Lower leg skin (tissue), 3 donors: ENCODE measurements at regions not wholly inside any gene's neighbourhood (a gene's known extent, or its start where the extent isn't known, plus 50 kb on each side); places are given as distances from the start of the nearest gene placed in this dataset.

Experiments used
- POLR2A ChIP-seq, 2 donors: fragments of 450-650 bp; IDR thresholded peaks; one replicate each; pipeline ENCODE4 v1.6.1; 2016 to 2017; ENCODE audit warnings: antibody characterized with exemption in 2 of 2, mild to moderate bottlenecking in 1 of 2, moderate library complexity in 1 of 2
- TF ChIP-seq, protein P1 (sequence below), 3 donors: fragments of 450-650 bp; IDR thresholded peaks; one replicate each; pipeline ENCODE4 v1.5.1; 2016; ENCODE audit warnings: antibody characterized with exemption in 3 of 3, mild to moderate bottlenecking in 3 of 3, moderate library complexity in 2 of 3

DNA sequence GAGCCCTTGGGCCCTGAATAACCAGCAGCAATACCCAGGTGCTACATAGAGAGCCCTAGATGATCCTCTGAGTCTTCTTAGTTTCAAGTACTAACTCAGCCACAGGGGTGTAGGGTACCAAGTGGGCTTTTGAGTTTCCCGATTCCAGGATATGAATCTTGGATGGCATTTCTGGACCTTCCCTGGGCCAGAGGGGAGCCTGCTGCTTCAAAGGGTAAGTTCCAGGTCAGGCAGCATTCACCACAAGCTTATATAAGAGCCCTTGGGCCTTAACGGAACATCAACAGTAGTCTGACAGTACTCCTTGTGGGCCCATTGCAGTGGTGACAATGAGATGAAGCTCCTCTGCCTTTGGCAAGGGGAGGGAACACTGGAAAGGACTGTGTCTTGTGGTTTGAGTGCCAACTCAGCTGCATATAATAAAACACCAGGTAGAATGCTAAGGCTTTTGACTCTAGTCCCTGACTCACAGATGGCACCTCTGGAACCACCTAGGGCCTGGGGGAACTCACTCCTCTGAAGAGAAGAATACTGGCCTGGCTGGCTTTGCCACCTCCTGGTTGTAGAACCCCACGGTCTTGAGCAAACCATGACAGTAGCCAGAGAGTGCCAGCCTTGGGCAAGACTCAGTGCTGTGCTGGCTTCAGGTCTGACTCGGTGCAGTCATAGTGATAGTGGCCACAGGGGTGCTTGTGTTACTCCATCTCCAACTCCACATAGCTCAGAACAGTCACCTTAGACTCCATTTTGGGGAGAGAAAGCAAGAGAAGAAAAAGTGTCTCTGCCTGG is 235.7 kb downstream of the AKAIN1 start:
- no peak for TF ChIP-seq POLR2A (IDR thresholded peaks at IDR 0.05)
- TF ChIP-seq, protein P1, sequence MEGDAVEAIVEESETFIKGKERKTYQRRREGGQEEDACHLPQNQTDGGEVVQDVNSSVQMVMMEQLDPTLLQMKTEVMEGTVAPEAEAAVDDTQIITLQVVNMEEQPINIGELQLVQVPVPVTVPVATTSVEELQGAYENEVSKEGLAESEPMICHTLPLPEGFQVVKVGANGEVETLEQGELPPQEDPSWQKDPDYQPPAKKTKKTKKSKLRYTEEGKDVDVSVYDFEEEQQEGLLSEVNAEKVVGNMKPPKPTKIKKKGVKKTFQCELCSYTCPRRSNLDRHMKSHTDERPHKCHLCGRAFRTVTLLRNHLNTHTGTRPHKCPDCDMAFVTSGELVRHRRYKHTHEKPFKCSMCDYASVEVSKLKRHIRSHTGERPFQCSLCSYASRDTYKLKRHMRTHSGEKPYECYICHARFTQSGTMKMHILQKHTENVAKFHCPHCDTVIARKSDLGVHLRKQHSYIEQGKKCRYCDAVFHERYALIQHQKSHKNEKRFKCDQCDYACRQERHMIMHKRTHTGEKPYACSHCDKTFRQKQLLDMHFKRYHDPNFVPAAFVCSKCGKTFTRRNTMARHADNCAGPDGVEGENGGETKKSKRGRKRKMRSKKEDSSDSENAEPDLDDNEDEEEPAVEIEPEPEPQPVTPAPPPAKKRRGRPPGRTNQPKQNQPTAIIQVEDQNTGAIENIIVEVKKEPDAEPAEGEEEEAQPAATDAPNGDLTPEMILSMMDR (IDR thresholded peaks at IDR 0.05), result no peak
